CD14-positive monocyte (primary cell): ENCODE measurements at regions not wholly inside any gene's neighbourhood (a gene's known extent, or its start where the extent isn't known, plus 50 kb on each side); places are given as distances from the start of the nearest gene placed in this dataset.

Experiments used
- DNase-seq, 3 donors: peaks; one replicate each; pipeline ENCODE4 v3.0.0-alpha.2; 2011 to 2022
- H2AFZ ChIP-seq: 2 replicates; pipeline ENCODE4 v1.6.0; 2012; ENCODE audit warnings: mild to moderate bottlenecking, low read depth, low read length, inconsistent platforms; ENCODE audit not compliant: insufficient read depth, poor library complexity, severe bottlenecking
- H3K27ac ChIP-seq, 2 donors: 1 replicate in 1 of 2; 2 replicates in 1 of 2; pipeline ENCODE4 v1.5.1; 2012 to 2013; ENCODE audit warnings: low read length in 2 of 2, control low read depth in 1 of 2, inconsistent platforms in 1 of 2, low read depth in 1 of 2, mild to moderate bottlenecking in 1 of 2
- H3K27me3 ChIP-seq, 2 donors: one replicate each; pipeline versions ENCODE4 v1.6.0 to v1.6.1; 2011 to 2013; ENCODE audit warnings: low read length in 2 of 2; ENCODE audit not compliant: control insufficient read depth in 2 of 2, insufficient read depth in 2 of 2
- H3K36me3 ChIP-seq, 2 donors: replicated peaks in 1 of 2; 1 replicate in 1 of 2; 2 replicates in 1 of 2; pipeline versions ENCODE4 v1.5.1 to v1.6.1; 2012 to 2013; ENCODE audit warnings: low read length in 2 of 2, control low read depth in 1 of 2, inconsistent platforms in 1 of 2, mild to moderate bottlenecking in 1 of 2; ENCODE audit not compliant: insufficient read depth in 2 of 2, control insufficient read depth in 1 of 2
- H3K4me1 ChIP-seq, 2 donors: 1 replicate in 1 of 2; 2 replicates in 1 of 2; pipeline versions ENCODE4 v1.5.1 to v1.6.1; 2012 to 2013; ENCODE audit warnings: low read length in 2 of 2, control low read depth in 1 of 2, inconsistent platforms in 1 of 2, mild to moderate bottlenecking in 1 of 2, moderate library complexity in 1 of 2; ENCODE audit not compliant: insufficient read depth in 2 of 2, control insufficient read depth in 1 of 2
- H3K4me2 ChIP-seq: replicated peaks from 2 replicates; pipeline ENCODE3; 2012; ENCODE audit warnings: low read length, moderate library complexity, mild to moderate bottlenecking; ENCODE audit not compliant: poor library complexity, severe bottlenecking; ENCODE audit errors: extremely low read depth
- H3K4me3 ChIP-seq, 3 experiments: fragments of 200-600 bp in 1 of 3; sonication (generic) in 1 of 3; replicated peaks in 1 of 3; 1 replicate in 2 of 3; 2 replicates in 1 of 3; pipeline ENCODE4 v1.5.1; 2011 to 2013; ENCODE audit warnings: low read length in 3 of 3, mild to moderate bottlenecking in 3 of 3, control low read depth in 2 of 3, low read depth in 2 of 3, inconsistent platforms in 1 of 3, moderate library complexity in 1 of 3
- H3K79me2 ChIP-seq: 2 replicates; pipeline ENCODE4 v1.6.0; 2012; ENCODE audit warnings: mild to moderate bottlenecking, control low read depth, inconsistent platforms, low read length, moderate library complexity; ENCODE audit not compliant: insufficient read depth
- H3K9ac ChIP-seq: 2 replicates; pipeline ENCODE4 v1.6.0; 2017; ENCODE audit warnings: low read length, mild to moderate bottlenecking; ENCODE audit not compliant: insufficient read depth, poor library complexity, severe bottlenecking
- H3K9me3 ChIP-seq, 2 donors: replicated peaks in 1 of 2; 1 replicate in 1 of 2; 2 replicates in 1 of 2; pipeline versions ENCODE4 v1.5.1 to v1.6.1; 2012 to 2013; ENCODE audit warnings: low read length in 2 of 2, control low read depth in 1 of 2; ENCODE audit not compliant: control insufficient read depth in 1 of 2, insufficient read depth in 1 of 2
- H4K20me1 ChIP-seq: 2 replicates; pipeline ENCODE4 v1.6.0; 2012; ENCODE audit warnings: mild to moderate bottlenecking, low read length, control low read depth, moderate library complexity; ENCODE audit not compliant: insufficient read depth
- H3K27ac Mint-ChIP-seq, 7 donors: one replicate each; pipeline ENCODE4 v1.8.0; 2020; ENCODE audit warnings: mild to moderate bottlenecking in 7 of 7, mixed read lengths in 7 of 7, moderate library complexity in 6 of 7, inconsistent platforms in 2 of 7
- H3K27me3 Mint-ChIP-seq, 3 donors: one replicate each; pipeline ENCODE4 v1.8.0; 2021 to 2022; ENCODE audit warnings: low read depth in 3 of 3, mild to moderate bottlenecking in 3 of 3, mixed read lengths in 3 of 3, moderate library complexity in 3 of 3, inconsistent platforms in 1 of 3
- H3K36me3 Mint-ChIP-seq, 2 donors: one replicate each; pipeline ENCODE4 v1.8.0; 2020; ENCODE audit warnings: mixed read lengths in 2 of 2, inconsistent platforms in 1 of 2, mild to moderate bottlenecking in 1 of 2
- H3K4me1 Mint-ChIP-seq: one replicate; pipeline ENCODE4 v1.8.0; 2020; ENCODE audit warnings: mild to moderate bottlenecking, mixed read lengths
- H3K4me3 Mint-ChIP-seq, 2 donors: one replicate each; pipeline ENCODE4 v1.8.0; 2020; ENCODE audit warnings: mild to moderate bottlenecking in 2 of 2, mixed read lengths in 2 of 2, moderate library complexity in 1 of 2
- H3K9me3 Mint-ChIP-seq, 7 donors: one replicate each; pipeline ENCODE4 v1.8.0; 2020 to 2022; ENCODE audit warnings: mixed read lengths in 7 of 7, mild to moderate bottlenecking in 6 of 7, moderate library complexity in 6 of 7, inconsistent platforms in 2 of 7
- CTCF ChIP-seq: fragments of 200-600 bp; IDR thresholded peaks from one replicate; pipeline ENCODE4 v1.8.0; 2022; ENCODE audit warnings: antibody characterized with exemption, mild to moderate bottlenecking
- WGBS: methylation state at CpG from one replicate; pipeline ENCODE4 v1.1.5; 2013; ENCODE audit warnings: missing lambda C conversion rate; ENCODE audit not compliant: insufficient coverage; 5-methylcytosine and 5-hydroxymethylcytosine counted together
- intact Hi-C, 2 donors: fragments of 100-400 bp; cut with micrococcal nuclease; formaldehyde crosslinking; loops; one replicate each; pipeline versions ENCODE4 v1.15.0 to v1.15.1; 2023

- no peaks in the 10 kb centered on the region for H3K79me2 ChIP-seq
- no CpG with 5 or more reads among the region's 1 CpG for WGBS
- H3K4me2 ChIP-seq = no peak overlapping the region
- no peak overlapping the region for H2AFZ ChIP-seq
- Mint-ChIP-seq H3K4me1 (no peaks in the 10 kb centered on the region), H3K9me3 (peaks cover 2 to 7% (median 3%) of the 10 kb centered on the region in 7 donors), H3K27me3 (peaks cover 0 to 2% (median 0%) of the 10 kb centered on the region in 3 donors), H3K4me3 (no peak overlapping the region), H3K27ac (no peak overlapping the region), H3K36me3 (no peaks in the 10 kb centered on the region)
- H3K27ac ChIP-seq = no peak overlapping the region
- no peaks in the 10 kb centered on the region for H3K4me1 ChIP-seq
- peaks cover 0 to 4% of the 10 kb centered on the region in 2 donors for H3K9me3 ChIP-seq
- H4K20me1 ChIP-seq = no peaks in the 10 kb centered on the region
- no peak for TF ChIP-seq CTCF
- H3K9ac ChIP-seq = no peak overlapping the region
- DNase-seq = no peak
- H3K27me3 ChIP-seq = no peaks in the 10 kb centered on the region
- intact Hi-C loops = no loop called here
- H3K4me3 ChIP-seq = no peak overlapping the region
- no peaks in the 10 kb centered on the region for H3K36me3 ChIP-seq
These were observed 105.2 kb downstream of the RAD51AP2 start for GRCh38 chr2:17413036-17413435.

- H3K9ac ChIP-seq = no peak overlapping the region
- no peaks in the 10 kb centered on the region for H3K36me3 Mint-ChIP-seq
- H3K4me1 Mint-ChIP-seq = no peaks in the 10 kb centered on the region
- peaks cover 5 to 7% of the 10 kb centered on the region in 2 donors for H3K9me3 ChIP-seq
- no CpG with 5 or more reads among the region's 1 CpG for WGBS
- TF ChIP-seq CTCF = no peak
- no peaks in the 10 kb centered on the region for H3K27me3 ChIP-seq
- no peaks in the 10 kb centered on the region for H3K36me3 ChIP-seq
- H3K9me3 Mint-ChIP-seq = peaks cover 2 to 9% (median 6%) of the 10 kb centered on the region in 7 donors
- no peak overlapping the region for H3K27ac Mint-ChIP-seq
- H3K27ac ChIP-seq = no peak overlapping the region
- intact Hi-C loops = no loop called here
- H2AFZ ChIP-seq = no peak overlapping the region
- H3K4me2 ChIP-seq = no peak overlapping the region
- peaks cover 0 to 2% (median 0%) of the 10 kb centered on the region in 3 donors for H3K27me3 Mint-ChIP-seq
- H4K20me1 ChIP-seq = no peaks in the 10 kb centered on the region
- no peak overlapping the region for H3K4me3 Mint-ChIP-seq
- no peaks in the 10 kb centered on the region for H3K4me1 ChIP-seq
- H3K4me3 ChIP-seq = no peak overlapping the region
- no peak for DNase-seq
- H3K79me2 ChIP-seq = no peaks in the 10 kb centered on the region
These were observed 117.1 kb downstream of the RAD51AP2 start for GRCh38 chr2:17401096-17401495.
